ENCODE measurements at regions not wholly inside any gene's neighbourhood (a gene's known extent, or its start where the extent isn't known, plus 50 kb on each side); places are given as distances from the start of the nearest gene placed in this dataset.
"Not testable (repeated sequence)": the region's sequence is repeated elsewhere in the genome, so short reads cannot be mapped to it uniquely, and the experiment has no call there.

GRCh38 chrX:40950546-40950945, 134.7 kb upstream of the USP9X start:
- DNase-seq (ENCODE audit: low read depth): no peak

GRCh38 chrX:40951407-40951806, 133.8 kb upstream of the USP9X start:
- not testable (repeated sequence) for DNase-seq (ENCODE audit: low read depth)

- DNase-seq (ENCODE audit: low read depth): no peak
These were observed 132.4 kb upstream of the USP9X start for GRCh38 chrX:40952855-40953254.

- DNase-seq (ENCODE audit: low read depth): no peak
These were observed 131.9 kb upstream of the USP9X start for GRCh38 chrX:40953369-40953768.

- no peak for DNase-seq (ENCODE audit: low read depth)
These were observed 125.2 kb upstream of the USP9X start for GRCh38 chrX:40960041-40960440.

GRCh38 chrX:40962793-40963407, 122.3 kb upstream of the USP9X start:
- DNase-seq (ENCODE audit: low read depth): no peak

- no peak for DNase-seq (ENCODE audit: low read depth)
These were observed 121.2 kb upstream of the USP9X start for GRCh38 chrX:40964008-40964407.

GRCh38 chrX:40964633-40965586, 120.3 kb upstream of the USP9X start:
- no peak for DNase-seq (ENCODE audit: low read depth)

- no peak for DNase-seq (ENCODE audit: low read depth)
These were observed 118.9 kb upstream of the USP9X start for GRCh38 chrX:40966213-40966820.

- no peak for DNase-seq (ENCODE audit: low read depth)
These were observed 117.1 kb upstream of the USP9X start for GRCh38 chrX:40968180-40968579.

GRCh38 chrX:40971736-40972135, 113.5 kb upstream of the USP9X start:
- DNase-seq (ENCODE audit: low read depth): no peak

- no peak for DNase-seq (ENCODE audit: low read depth)
These were observed 111.6 kb upstream of the USP9X start for GRCh38 chrX:40973619-40974018.

- no peak for DNase-seq (ENCODE audit: low read depth)
These were observed 109.3 kb upstream of the USP9X start for GRCh38 chrX:40975951-40976350.

GRCh38 chrX:40976981-40977380, 108.3 kb upstream of the USP9X start:
- no peak for DNase-seq (ENCODE audit: low read depth)

GRCh38 chrX:40984962-40985361, 100.3 kb upstream of the USP9X start:
- no peak for DNase-seq (ENCODE audit: low read depth)

GRCh38 chrX:40987413-40987812, 97.8 kb upstream of the USP9X start:
- no peak for DNase-seq (ENCODE audit: low read depth)

- no peak for DNase-seq (ENCODE audit: low read depth)
These were observed 97.1 kb upstream of the USP9X start for GRCh38 chrX:40988100-40988499.

GRCh38 chrX:40993395-40993794, 91.8 kb upstream of the USP9X start:
- not testable (repeated sequence) for DNase-seq (ENCODE audit: low read depth)

GRCh38 chrX:40996886-40997530, 88.2 kb upstream of the USP9X start:
- peak; percentile 30 for DNase-seq (ENCODE audit: low read depth)

GRCh38 chrX:40998123-40998522, 87.1 kb upstream of the USP9X start:
- DNase-seq (ENCODE audit: low read depth): no peak

- DNase-seq (ENCODE audit: low read depth): no peak
These were observed 83.9 kb upstream of the USP9X start for GRCh38 chrX:41001327-41001726.

- DNase-seq (ENCODE audit: low read depth): no peak
These were observed 83.2 kb upstream of the USP9X start for GRCh38 chrX:41002026-41002425.
